ENCODE measurements at regions not wholly inside any gene's neighbourhood (a gene's known extent, or its start where the extent isn't known, plus 50 kb on each side); places are given as distances from the start of the nearest gene placed in this dataset.

GRCh38 chr14:62373944-62374343 lies 611.7 kb downstream of the SNAPC1 start:
- no peak for DNase-seq (ENCODE audit: low read depth in 4 of 4, low spot score in 1 of 4)

- no peak for DNase-seq (ENCODE audit: low read depth in 4 of 4, low spot score in 1 of 4)
Observed at GRCh38 chr14:62378057-62378456, 615.8 kb downstream of the SNAPC1 start.

GRCh38 chr14:62381311-62382070 lies 619.3 kb downstream of the SNAPC1 start:
- DNase-seq (ENCODE audit: low read depth in 4 of 4, low spot score in 1 of 4): no peak

- no peak for DNase-seq (ENCODE audit: low read depth in 4 of 4, low spot score in 1 of 4)
Observed at GRCh38 chr14:62409169-62409568, 636.1 kb downstream of the KCNH5 start.

GRCh38 chr14:62409626-62410300 lies 635.5 kb downstream of the KCNH5 start:
- DNase-seq (ENCODE audit: low read depth in 4 of 4, low spot score in 1 of 4): no peak

- DNase-seq (ENCODE audit: low read depth in 4 of 4, low spot score in 1 of 4): no peak
Observed at GRCh38 chr14:62420847-62421246, 624.4 kb downstream of the KCNH5 start.

GRCh38 chr14:62428429-62429203 lies 616.6 kb downstream of the KCNH5 start:
- DNase-seq (ENCODE audit: low read depth in 4 of 4, low spot score in 1 of 4): no peak

GRCh38 chr14:62429683-62430082 lies 615.6 kb downstream of the KCNH5 start:
- DNase-seq (ENCODE audit: low read depth in 4 of 4, low spot score in 1 of 4): no peak

- no peak for DNase-seq (ENCODE audit: low read depth in 4 of 4, low spot score in 1 of 4)
Observed at GRCh38 chr14:62431496-62431895, 613.8 kb downstream of the KCNH5 start.

- DNase-seq (ENCODE audit: low read depth in 4 of 4, low spot score in 1 of 4): no peak
Observed at GRCh38 chr14:62432955-62433354, 612.3 kb downstream of the KCNH5 start.

GRCh38 chr14:62436261-62436660 lies 609.0 kb downstream of the KCNH5 start:
- DNase-seq (ENCODE audit: low read depth in 4 of 4, low spot score in 1 of 4): no peak

- DNase-seq (ENCODE audit: low read depth in 4 of 4, low spot score in 1 of 4): no peak
Observed at GRCh38 chr14:62439210-62439609, 606.0 kb downstream of the KCNH5 start.

- no peak for DNase-seq (ENCODE audit: low read depth in 4 of 4, low spot score in 1 of 4)
Observed at GRCh38 chr14:62443796-62444195, 601.5 kb downstream of the KCNH5 start.

- no peak for DNase-seq (ENCODE audit: low read depth in 4 of 4, low spot score in 1 of 4)
Observed at GRCh38 chr14:62445570-62445969, 599.7 kb downstream of the KCNH5 start.

GRCh38 chr14:62451221-62451620 lies 594.0 kb downstream of the KCNH5 start:
- no peak for DNase-seq (ENCODE audit: low read depth in 4 of 4, low spot score in 1 of 4)

GRCh38 chr14:62453226-62453625 lies 592.0 kb downstream of the KCNH5 start:
- no peak for DNase-seq (ENCODE audit: low read depth in 4 of 4, low spot score in 1 of 4)

- no peak for DNase-seq (ENCODE audit: low read depth in 4 of 4, low spot score in 1 of 4)
Observed at GRCh38 chr14:62455446-62455845, 589.8 kb downstream of the KCNH5 start.

GRCh38 chr14:62462988-62463387 lies 582.3 kb downstream of the KCNH5 start:
- no peak for DNase-seq (ENCODE audit: low read depth in 4 of 4, low spot score in 1 of 4)

GRCh38 chr14:62468946-62469345 lies 576.3 kb downstream of the KCNH5 start:
- DNase-seq (ENCODE audit: low read depth in 4 of 4, low spot score in 1 of 4): no peak

- no peak for DNase-seq (ENCODE audit: low read depth in 4 of 4, low spot score in 1 of 4)
Observed at GRCh38 chr14:62470935-62471334, 574.3 kb downstream of the KCNH5 start.

- DNase-seq (ENCODE audit: low read depth in 4 of 4, low spot score in 1 of 4): no peak
Observed at GRCh38 chr14:62491146-62491545, 554.1 kb downstream of the KCNH5 start.

- no peak for DNase-seq (ENCODE audit: low read depth in 4 of 4, low spot score in 1 of 4)
Observed at GRCh38 chr14:62497708-62498107, 547.5 kb downstream of the KCNH5 start.
